Upper lobe of left lung (tissue), 6 donors: ENCODE measurements at regions not wholly inside any gene's neighbourhood (a gene's known extent, or its start where the extent isn't known, plus 50 kb on each side); places are given as distances from the start of the nearest gene placed in this dataset.

ENCODE experiments used
- ATAC-seq, 2 donors: fragments of 200-7000 bp; cut with Tn5 transposase; one replicate each; pipeline ENCODE4 v1.9.1; 2022; ENCODE audit warnings: mild to moderate bottlenecking in 2 of 2, moderate library complexity in 2 of 2; ENCODE audit not compliant: low FRiP score in 2 of 2
- DNase-seq, 2 donors: peaks; one replicate each; pipeline ENCODE4 v3.0.0-alpha.2; 2019 to 2020
- H3K27ac ChIP-seq, 4 donors: fragments of 200-600 bp; sonication (generic); one replicate each; pipeline ENCODE4 v1.5.1; 2016 to 2019
- H3K27me3 ChIP-seq, 4 donors: fragments of 200-600 bp; sonication (generic); one replicate each; pipeline ENCODE4 v1.5.1; 2017 to 2019
- H3K36me3 ChIP-seq, 4 donors: fragments of 200-600 bp; sonication (generic); one replicate each; pipeline ENCODE4 v1.5.1; 2016 to 2019
- H3K4me1 ChIP-seq, 4 donors: fragments of 200-600 bp; sonication (generic); one replicate each; pipeline ENCODE4 v1.5.1; 2018 to 2019
- H3K4me3 ChIP-seq, 4 donors: fragments of 200-600 bp; sonication (generic); one replicate each; pipeline ENCODE4 v1.5.1; 2017 to 2019; ENCODE audit warnings: mild to moderate bottlenecking in 2 of 4, moderate library complexity in 1 of 4
- H3K9me3 ChIP-seq, 4 donors: fragments of 200-600 bp; sonication (generic); one replicate each; pipeline ENCODE4 v1.5.1; 2018 to 2019
- EP300 ChIP-seq, 4 donors: sonication (generic); formaldehyde crosslinking; IDR thresholded peaks; one replicate each; pipeline ENCODE4 v1.5.1; 2017; ENCODE audit warnings: antibody characterized with exemption in 4 of 4, control low read depth in 2 of 4
- POLR2A ChIP-seq, 4 donors: fragments of 450-650 bp; IDR thresholded peaks; one replicate each; pipeline ENCODE4 v1.5.1; 2016 to 2017; ENCODE audit warnings: antibody characterized with exemption in 4 of 4, mild to moderate bottlenecking in 2 of 4
- POLR2AphosphoS5 ChIP-seq, 2 donors: sonication (generic); formaldehyde crosslinking; IDR thresholded peaks; one replicate each; pipeline ENCODE4 v1.5.1; 2017; ENCODE audit warnings: antibody characterized with exemption in 2 of 2
- WGBS, 2 donors: methylation state at CpG; one replicate each; pipeline ENCODE4 v1.1.5; 2017 to 2018; 5-methylcytosine and 5-hydroxymethylcytosine counted together
- TF ChIP-seq, protein P1 (sequence below), 6 experiments: fragments of 450-650 bp in 4 of 6; fragments of 200-600 bp in 2 of 6; sonication (generic) in 2 of 6; IDR thresholded peaks; one replicate each; pipeline ENCODE4 v1.5.1; 2016 to 2019; ENCODE audit warnings: antibody characterized with exemption in 6 of 6
- donor health status: DM: no; HTN: no; CAD: no; lungs with moderate emphysema.
- donor health status: DM: no; HTN: yes; CAD: no; lungs with severe emphysema.

DNA sequence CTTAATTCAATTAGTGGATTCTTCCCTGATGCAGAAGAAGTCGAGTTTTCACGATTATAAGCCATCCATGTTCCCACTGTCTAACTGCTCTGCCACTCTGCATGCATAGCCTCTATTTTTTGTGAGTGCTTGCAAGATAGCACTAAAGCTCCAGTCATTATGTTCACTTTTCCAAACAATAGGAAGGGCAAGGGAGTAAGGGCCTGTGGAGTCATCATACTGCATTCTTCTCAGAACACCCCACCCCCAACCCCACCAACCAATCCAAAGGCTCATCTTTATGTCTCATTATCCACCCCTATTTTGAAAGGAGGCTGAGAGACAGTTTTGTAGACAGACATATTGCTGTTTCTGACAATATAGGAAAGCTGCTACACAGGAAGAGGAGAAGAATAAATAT lies 471.7 kb upstream of the ADGRL2 start:
- TF ChIP-seq, protein P1, sequence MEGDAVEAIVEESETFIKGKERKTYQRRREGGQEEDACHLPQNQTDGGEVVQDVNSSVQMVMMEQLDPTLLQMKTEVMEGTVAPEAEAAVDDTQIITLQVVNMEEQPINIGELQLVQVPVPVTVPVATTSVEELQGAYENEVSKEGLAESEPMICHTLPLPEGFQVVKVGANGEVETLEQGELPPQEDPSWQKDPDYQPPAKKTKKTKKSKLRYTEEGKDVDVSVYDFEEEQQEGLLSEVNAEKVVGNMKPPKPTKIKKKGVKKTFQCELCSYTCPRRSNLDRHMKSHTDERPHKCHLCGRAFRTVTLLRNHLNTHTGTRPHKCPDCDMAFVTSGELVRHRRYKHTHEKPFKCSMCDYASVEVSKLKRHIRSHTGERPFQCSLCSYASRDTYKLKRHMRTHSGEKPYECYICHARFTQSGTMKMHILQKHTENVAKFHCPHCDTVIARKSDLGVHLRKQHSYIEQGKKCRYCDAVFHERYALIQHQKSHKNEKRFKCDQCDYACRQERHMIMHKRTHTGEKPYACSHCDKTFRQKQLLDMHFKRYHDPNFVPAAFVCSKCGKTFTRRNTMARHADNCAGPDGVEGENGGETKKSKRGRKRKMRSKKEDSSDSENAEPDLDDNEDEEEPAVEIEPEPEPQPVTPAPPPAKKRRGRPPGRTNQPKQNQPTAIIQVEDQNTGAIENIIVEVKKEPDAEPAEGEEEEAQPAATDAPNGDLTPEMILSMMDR (IDR thresholded peaks at IDR 0.05) = no peak
- TF ChIP-seq POLR2AphosphoS5 (IDR thresholded peaks at IDR 0.05) = no peak
- TF ChIP-seq EP300 (IDR thresholded peaks at IDR 0.05) = no peak
- no peak for TF ChIP-seq POLR2A (IDR thresholded peaks at IDR 0.05)

DNA sequence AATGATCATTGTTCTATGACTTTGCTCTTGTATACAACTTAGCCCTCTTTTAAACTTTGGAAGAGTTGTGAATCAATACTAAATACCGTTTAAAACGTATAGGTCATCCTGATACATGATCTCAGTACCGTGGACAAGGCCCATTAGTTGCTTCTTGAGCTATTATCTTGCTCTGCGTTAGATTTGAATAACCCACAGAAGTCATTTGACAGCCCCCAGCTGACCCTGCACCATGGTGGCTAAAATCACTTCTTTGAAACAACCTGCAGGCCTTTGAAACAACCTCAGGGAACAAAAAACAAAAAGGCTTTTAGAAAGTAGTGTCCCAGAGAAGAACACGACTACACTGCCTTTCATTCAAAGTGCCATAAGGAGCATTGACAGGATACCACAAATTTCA lies 473.0 kb upstream of the ADGRL2 start:
- Histone ChIP-seq H3K27ac (no peak overlapping the region), H3K27me3 (no peaks in the 10 kb centered on the region), H3K36me3 (no peaks in the 10 kb centered on the region), H3K4me1 (no peaks in the 10 kb centered on the region), H3K9me3 (no peaks in the 10 kb centered on the region), H3K4me3 (no peak overlapping the region)
- TF ChIP-seq POLR2AphosphoS5 (IDR thresholded peaks at IDR 0.05) (no peak), POLR2A (IDR thresholded peaks at IDR 0.05) (no peak), EP300 (IDR thresholded peaks at IDR 0.05) (no peak)
- TF ChIP-seq, protein P1 (IDR thresholded peaks at IDR 0.05) = no peak
- DNase-seq (no peak), ATAC-seq (no peak)
- WGBS, 2 donors = 80 to 90% methylated on average over 5 of the region's 5 CpGs

More for the DNA sequence above, 471.7 kb upstream of the ADGRL2 start:
- 66 to 82% methylated on average over 2 of the region's 2 CpGs for WGBS, 2 donors
- Histone ChIP-seq H3K4me3 (no peak overlapping the region), H3K4me1 (no peaks in the 10 kb centered on the region), H3K36me3 (no peaks in the 10 kb centered on the region), H3K27me3 (no peaks in the 10 kb centered on the region), H3K27ac (no peak overlapping the region), H3K9me3 (no peaks in the 10 kb centered on the region)
- no peak for DNase-seq
- ATAC-seq = no peak

DNA sequence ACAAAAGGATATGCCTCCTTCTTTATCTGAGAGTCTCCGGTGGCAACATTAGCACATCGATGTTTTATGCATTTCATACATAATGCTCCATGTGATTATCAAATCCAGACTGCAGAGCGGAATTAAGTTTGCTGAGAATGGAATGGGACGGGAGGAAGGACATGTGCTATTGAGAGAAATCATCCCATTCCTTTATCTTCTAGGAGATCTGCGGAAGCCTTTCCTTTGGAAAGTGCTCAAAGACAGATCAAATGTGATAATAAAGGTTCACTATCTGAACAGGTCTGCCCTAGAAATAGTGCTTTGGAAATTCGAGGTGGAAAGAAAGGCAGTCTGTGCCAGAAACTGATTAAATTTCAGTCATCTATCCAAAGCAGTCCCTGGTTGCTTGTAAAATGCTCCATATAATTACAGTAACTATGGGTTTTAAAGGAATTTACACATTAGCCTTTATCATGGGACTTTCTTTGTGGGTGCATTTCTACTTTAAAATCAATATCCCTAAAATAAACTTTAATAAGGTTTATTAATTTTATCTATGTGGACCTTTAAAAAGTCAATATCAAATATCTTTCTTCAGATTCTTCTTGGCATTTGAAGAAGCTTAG lies 473.5 kb upstream of the ADGRL2 start:
- H3K9me3 ChIP-seq = no peaks in the 10 kb centered on the region
- no peaks in the 10 kb centered on the region for H3K4me1 ChIP-seq
- TF ChIP-seq POLR2A (IDR thresholded peaks at IDR 0.05) = no peak
- H3K27ac ChIP-seq = no peak overlapping the region
- DNase-seq (no peak), ATAC-seq (no peak)
- WGBS, 2 donors = 86 to 89% methylated on average over 6 of the region's 6 CpGs
- H3K4me3 ChIP-seq = no peak overlapping the region
- no peaks in the 10 kb centered on the region for H3K36me3 ChIP-seq
- no peaks in the 10 kb centered on the region for H3K27me3 ChIP-seq

DNA sequence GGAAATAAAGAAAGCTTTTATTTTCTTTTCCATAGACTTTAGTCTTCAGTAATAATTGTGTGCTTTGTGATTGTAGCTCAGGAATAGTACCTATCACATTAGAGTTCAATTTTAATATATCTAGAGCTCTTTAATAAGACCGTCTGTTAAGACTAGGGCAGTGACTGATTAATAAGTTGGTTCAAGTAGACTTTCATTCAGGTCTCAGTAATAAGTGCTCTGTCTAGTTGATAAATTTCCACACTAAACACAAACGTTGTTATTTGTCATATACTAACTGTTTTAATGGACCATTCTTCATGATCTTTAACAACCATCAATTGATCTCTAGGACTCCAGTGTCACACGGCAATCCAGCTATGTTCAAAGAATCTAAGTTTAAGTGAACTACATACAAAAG lies 474.5 kb upstream of the ADGRL2 start:
- Histone ChIP-seq H3K4me1 (no peaks in the 10 kb centered on the region), H3K4me3 (no peak overlapping the region), H3K36me3 (no peaks in the 10 kb centered on the region), H3K9me3 (no peaks in the 10 kb centered on the region), H3K27ac (no peak overlapping the region), H3K27me3 (no peaks in the 10 kb centered on the region)
- TF ChIP-seq POLR2AphosphoS5 (IDR thresholded peaks at IDR 0.05) (no peak), POLR2A (IDR thresholded peaks at IDR 0.05) (no peak), EP300 (IDR thresholded peaks at IDR 0.05) (no peak)
- TF ChIP-seq, protein P1 (IDR thresholded peaks at IDR 0.05) = no peak
- ATAC-seq = no peak
- no peak for DNase-seq
- WGBS, 2 donors = 84 to 89% methylated on average over 3 of the region's 3 CpGs

DNA sequence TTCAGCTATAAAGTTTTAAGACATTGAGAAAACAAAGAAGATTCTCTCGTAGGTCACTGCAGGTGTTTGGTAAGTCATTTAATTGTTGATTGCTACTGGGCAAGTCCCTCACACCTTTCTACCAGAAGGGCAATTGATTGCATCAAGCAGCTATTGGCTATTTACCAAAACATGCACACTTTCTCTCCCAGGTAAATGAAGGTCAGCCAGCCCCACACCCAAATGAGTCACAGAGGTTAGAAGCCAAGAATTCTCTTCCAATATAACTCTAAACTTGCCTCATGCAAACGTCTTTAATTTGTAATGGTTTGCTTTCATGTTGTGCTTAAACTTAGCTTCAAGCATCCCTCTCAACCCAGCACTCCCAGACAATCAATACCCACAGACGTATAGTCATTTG lies 475.3 kb upstream of the ADGRL2 start:
- ATAC-seq (no peak), DNase-seq (no peak)
- Histone ChIP-seq H3K27me3 (no peaks in the 10 kb centered on the region), H3K36me3 (no peaks in the 10 kb centered on the region), H3K4me1 (no peaks in the 10 kb centered on the region), H3K4me3 (no peak overlapping the region), H3K9me3 (no peaks in the 10 kb centered on the region), H3K27ac (no peak overlapping the region)
- no peak for TF ChIP-seq POLR2A (IDR thresholded peaks at IDR 0.05)
- no peak for TF ChIP-seq EP300 (IDR thresholded peaks at IDR 0.05)
- TF ChIP-seq POLR2AphosphoS5 (IDR thresholded peaks at IDR 0.05) = no peak
- TF ChIP-seq, protein P1 (IDR thresholded peaks at IDR 0.05) = no peak
- 72 to 77% methylated on average over 3 of the region's 3 CpGs for WGBS, 2 donors
